Activated CD8-positive, alpha-beta T cell treated with anti-CD3 and anti-CD28 coated beads for 36 hours (primary cell): ENCODE measurements at regions not wholly inside any gene's neighbourhood (a gene's known extent, or its start where the extent isn't known, plus 50 kb on each side); places are given as distances from the start of the nearest gene placed in this dataset.
"Not testable (repeated sequence)": the region's sequence is repeated elsewhere in the genome, so short reads cannot be mapped to it uniquely, and the experiment has no call there.

Source experiments
- ATAC-seq: fragments of 200-7000 bp; cut with Tn5 transposase; one replicate; pipeline ENCODE4 v1.10.0; 2021; ENCODE audit warnings: mild to moderate bottlenecking, moderate library complexity
- CTCF ChIA-PET: fragments of 350-600 bp; sonication (Branson Sonifier 250); formaldehyde crosslinking; loops from one replicate; lab custom pipeline; 2021; ENCODE audit warnings: antibody characterized with exemption; lab: Charles Lee
- POLR2A ChIA-PET: fragments of 350-600 bp; sonication (Branson Sonifier 250); formaldehyde crosslinking; loops from one replicate; lab custom pipeline; 2021; ENCODE audit warnings: antibody characterized with exemption; lab: Charles Lee
- DNase-seq: peaks from one replicate; pipeline ENCODE4 v3.0.0-alpha.2; 2020
- H3K27ac Mint-ChIP-seq: one replicate; pipeline ENCODE4 v1.8.0; 2021; ENCODE audit warnings: mild to moderate bottlenecking, mixed read lengths
- H3K27me3 Mint-ChIP-seq: one replicate; pipeline ENCODE4 v1.8.0; 2021; ENCODE audit warnings: mixed read lengths
- H3K36me3 Mint-ChIP-seq: one replicate; pipeline ENCODE4 v1.8.0; 2021; ENCODE audit warnings: low read depth, mixed read lengths
- H3K4me1 Mint-ChIP-seq: one replicate; pipeline ENCODE4 v1.8.0; 2021; ENCODE audit warnings: low read depth, mixed read lengths
- H3K4me3 Mint-ChIP-seq: one replicate; pipeline ENCODE4 v1.8.0; 2021; ENCODE audit warnings: mild to moderate bottlenecking, moderate library complexity, mixed read lengths
- H3K9me3 Mint-ChIP-seq: one replicate; pipeline ENCODE4 v1.8.0; 2021; ENCODE audit warnings: mixed read lengths
- intact Hi-C: fragments of 100-400 bp; cut with micrococcal nuclease; formaldehyde crosslinking; loops from one replicate; pipeline ENCODE4 v1.10.0; 2022
- TF ChIP-seq, protein P1 (sequence below): fragments of 200-600 bp; IDR thresholded peaks from one replicate; pipeline ENCODE4 v1.8.0; 2022; ENCODE audit warnings: antibody characterized with exemption, mild to moderate bottlenecking

GRCh38 chr6:146985966-146986365 is 218.3 kb upstream of the STXBP5 start:
- no peak for ATAC-seq
- no peak for DNase-seq
- Mint-ChIP-seq H3K9me3 (no peaks in the 10 kb centered on the region), H3K36me3 (no peaks in the 10 kb centered on the region), H3K27ac (no peak overlapping the region), H3K27me3 (no peaks in the 10 kb centered on the region), H3K4me1 (no peaks in the 10 kb centered on the region), H3K4me3 (no peak overlapping the region)
- TF ChIP-seq, protein P1, sequence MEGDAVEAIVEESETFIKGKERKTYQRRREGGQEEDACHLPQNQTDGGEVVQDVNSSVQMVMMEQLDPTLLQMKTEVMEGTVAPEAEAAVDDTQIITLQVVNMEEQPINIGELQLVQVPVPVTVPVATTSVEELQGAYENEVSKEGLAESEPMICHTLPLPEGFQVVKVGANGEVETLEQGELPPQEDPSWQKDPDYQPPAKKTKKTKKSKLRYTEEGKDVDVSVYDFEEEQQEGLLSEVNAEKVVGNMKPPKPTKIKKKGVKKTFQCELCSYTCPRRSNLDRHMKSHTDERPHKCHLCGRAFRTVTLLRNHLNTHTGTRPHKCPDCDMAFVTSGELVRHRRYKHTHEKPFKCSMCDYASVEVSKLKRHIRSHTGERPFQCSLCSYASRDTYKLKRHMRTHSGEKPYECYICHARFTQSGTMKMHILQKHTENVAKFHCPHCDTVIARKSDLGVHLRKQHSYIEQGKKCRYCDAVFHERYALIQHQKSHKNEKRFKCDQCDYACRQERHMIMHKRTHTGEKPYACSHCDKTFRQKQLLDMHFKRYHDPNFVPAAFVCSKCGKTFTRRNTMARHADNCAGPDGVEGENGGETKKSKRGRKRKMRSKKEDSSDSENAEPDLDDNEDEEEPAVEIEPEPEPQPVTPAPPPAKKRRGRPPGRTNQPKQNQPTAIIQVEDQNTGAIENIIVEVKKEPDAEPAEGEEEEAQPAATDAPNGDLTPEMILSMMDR: no peak
- POLR2A ChIA-PET: no interaction called here
- CTCF ChIA-PET: interaction anchor here (1.1 kb wide), 1 partner anchor 201 kb away, joined by 3 read pairs; no protein-coding TSS in a partner anchor
- intact Hi-C loops: no loop called here

- POLR2A ChIA-PET, H3K9me3 Mint-ChIP-seq, DNase-seq, H3K27me3 Mint-ChIP-seq, H3K4me3 Mint-ChIP-seq, H3K4me1 Mint-ChIP-seq, H3K27ac Mint-ChIP-seq, ATAC-seq, H3K36me3 Mint-ChIP-seq, intact Hi-C loops: not testable (repeated sequence)
- CTCF ChIA-PET: interaction anchor here (0.8 kb wide), 1 partner anchor 62 kb away, joined by 3 read pairs; no protein-coding TSS in a partner anchor
Measured at GRCh38 chr6:146987938-146988337, 216.3 kb upstream of the STXBP5 start.

GRCh38 chr6:146989860-146990259 is 214.4 kb upstream of the STXBP5 start:
- ChIA-PET CTCF (no interaction called here), POLR2A (no interaction called here)
- Mint-ChIP-seq H3K27me3 (no peaks in the 10 kb centered on the region), H3K9me3 (no peaks in the 10 kb centered on the region), H3K27ac (no peak overlapping the region), H3K36me3 (no peaks in the 10 kb centered on the region), H3K4me3 (no peak overlapping the region), H3K4me1 (no peaks in the 10 kb centered on the region)
- DNase-seq (no peak), ATAC-seq (no peak)
- TF ChIP-seq, protein P1: no peak
- intact Hi-C loops: no loop called here

GRCh38 chr6:146990284-146990683 is 213.9 kb upstream of the STXBP5 start:
- no peak for ATAC-seq
- Mint-ChIP-seq H3K4me1 (no peaks in the 10 kb centered on the region), H3K36me3 (no peaks in the 10 kb centered on the region), H3K9me3 (no peaks in the 10 kb centered on the region), H3K27me3 (no peaks in the 10 kb centered on the region), H3K4me3 (no peak overlapping the region), H3K27ac (no peak overlapping the region)
- DNase-seq: no peak
- intact Hi-C loops: no loop called here
- TF ChIP-seq, protein P1: no peak
- ChIA-PET POLR2A (no interaction called here), CTCF (no interaction called here)

GRCh38 chr6:146990821-146991798 is 213.1 kb upstream of the STXBP5 start:
- CTCF ChIA-PET: interaction anchor here (0.6 kb wide), 1 partner anchor 12 kb away, joined by 3 read pairs; no protein-coding TSS in a partner anchor
- intact Hi-C loops: no loop called here
- Mint-ChIP-seq H3K4me3 (no peak overlapping the region), H3K9me3 (no peaks in the 10 kb centered on the region), H3K4me1 (no peaks in the 10 kb centered on the region), H3K36me3 (no peaks in the 10 kb centered on the region), H3K27me3 (no peaks in the 10 kb centered on the region), H3K27ac (no peak overlapping the region)
- ATAC-seq: no peak
- no peak for DNase-seq
- POLR2A ChIA-PET: no interaction called here
- TF ChIP-seq, protein P1: no peak
